Adrenal gland (tissue), 5 donors: ENCODE measurements at regions not wholly inside any gene's neighbourhood (a gene's known extent, or its start where the extent isn't known, plus 50 kb on each side); places are given as distances from the start of the nearest gene placed in this dataset.

Experiments used
- CTCF ChIP-seq, 6 experiments: fragments of 450-650 bp in 4 of 6; fragments of 200-600 bp in 2 of 6; sonication (generic) in 1 of 6; IDR thresholded peaks; 1 replicate in 5 of 6; 2 replicates in 1 of 6; pipeline versions ENCODE4 v1.5.1 to v1.8.0; 2016 to 2021; ENCODE audit warnings: antibody characterized with exemption in 6 of 6, mild to moderate bottlenecking in 2 of 6, moderate library complexity in 1 of 6
- POLR2A ChIP-seq, 2 donors: fragments of 450-650 bp; IDR thresholded peaks; one replicate each; pipeline ENCODE4 v1.6.1; 2017; ENCODE audit warnings: antibody characterized with exemption in 2 of 2, mild to moderate bottlenecking in 2 of 2, moderate library complexity in 1 of 2
- donor health status: DM: no; HTN: no; CAD: no.

DNA sequence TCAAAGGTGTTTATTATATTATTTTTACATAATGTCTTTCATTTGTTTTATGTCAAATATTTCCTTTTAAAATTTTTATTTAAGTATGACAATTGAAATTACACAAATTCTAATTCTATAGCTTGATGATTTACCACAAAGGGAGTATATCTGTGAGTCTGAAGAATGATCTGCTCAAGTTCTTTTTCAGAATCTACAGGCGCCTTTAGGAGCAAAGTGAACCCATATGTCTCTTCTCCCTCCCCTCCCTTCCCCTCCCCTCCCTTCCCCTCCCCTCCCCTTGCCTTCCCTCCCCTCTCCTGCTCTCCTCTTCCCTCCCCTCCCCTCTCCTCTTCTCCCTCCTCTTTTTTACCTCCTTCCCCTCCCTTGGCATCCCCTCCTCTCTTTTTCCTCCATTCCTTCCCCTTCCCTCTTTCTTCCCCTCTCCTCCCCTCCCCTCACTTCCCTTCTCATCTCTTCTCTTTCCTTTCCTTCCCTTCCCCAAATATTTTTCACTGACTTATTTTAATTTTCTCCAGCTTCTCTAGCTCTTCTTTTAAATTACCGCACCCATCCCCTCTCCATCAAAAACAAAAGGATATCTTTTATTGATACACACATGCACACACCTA, 495.3 kb upstream of the PIK3R1 start:
- TF ChIP-seq CTCF (IDR thresholded peaks at IDR 0.05) (no peak), POLR2A (IDR thresholded peaks at IDR 0.05) (no peak)
